ENCODE measurements at regions not wholly inside any gene's neighbourhood (a gene's known extent, or its start where the extent isn't known, plus 50 kb on each side); places are given as distances from the start of the nearest gene placed in this dataset.

GRCh38 chr12:127083008-127083949 lies 1183.7 kb upstream of the TMEM132C start:
- TF ChIP-seq CTCF (IDR thresholded peaks at IDR 0.05), result no peak
- no peak for TF ChIP-seq POLR2A (IDR thresholded peaks at IDR 0.05)
